H1 (cell line): ENCODE measurements at regions not wholly inside any gene's neighbourhood (a gene's known extent, or its start where the extent isn't known, plus 50 kb on each side); places are given as distances from the start of the nearest gene placed in this dataset.

Experiments
- CTCF ChIA-PET: fragments of 300-600 bp; sonication (Branson Sonifier 250); formaldehyde crosslinking; loops from one replicate; lab custom pipeline; 2021; ENCODE audit not compliant: partially characterized antibody; lab: Charles Lee
- POLR2A ChIA-PET: fragments of 300-600 bp; sonication (Branson Sonifier 250); formaldehyde crosslinking; loops from one replicate; lab custom pipeline; 2021; ENCODE audit warnings: inconsistent platforms; ENCODE audit not compliant: partially characterized antibody; lab: Charles Lee
- DNase-seq, 2 experiments: peaks; one replicate each; pipeline versions ENCODE4 v3.0.0 to v3.0.0-alpha.2; 2010 to 2022; ENCODE audit warnings: low spot score in 2 of 2, low read depth in 1 of 2, mixed read lengths in 1 of 2
- FAIRE-seq: peaks from 2 replicates; lab custom pipeline; 2011; peaks lifted over from hg19 to GRCh38; lab: Jason Lieb, UNC
- H2AFZ ChIP-seq: 2 replicates; pipeline ENCODE4 v1.8.1; 2012; ENCODE audit warnings: low read length, inconsistent platforms
- H2AK5ac ChIP-seq: 2 replicates; pipeline ENCODE4 v1.6.1; 2013; ENCODE audit warnings: low read depth, low read length
- H2BK120ac ChIP-seq: replicated peaks from 2 replicates; pipeline ENCODE3; 2013; ENCODE audit warnings: low read depth, low read length, inconsistent platforms
- H2BK12ac ChIP-seq: 2 replicates; pipeline ENCODE4 v1.6.1; 2013; ENCODE audit warnings: low read depth, low read length
- H2BK15ac ChIP-seq: 2 replicates; pipeline ENCODE4 v1.6.1; 2013; ENCODE audit warnings: low read length
- H2BK20ac ChIP-seq: 2 replicates; pipeline ENCODE4 v1.6.1; 2013; ENCODE audit warnings: low read length
- H2BK5ac ChIP-seq: 2 replicates; pipeline ENCODE4 v1.6.1; 2013; ENCODE audit warnings: low read depth, low read length
- H3K14ac ChIP-seq: 2 replicates; pipeline ENCODE4 v1.6.1; 2013; ENCODE audit warnings: inconsistent platforms; ENCODE audit not compliant: insufficient read length
- H3K18ac ChIP-seq: 2 replicates; pipeline ENCODE4 v1.6.1; 2013; ENCODE audit warnings: low read length; ENCODE audit errors: extremely low read depth
- H3K23ac ChIP-seq: 2 replicates; pipeline ENCODE4 v1.6.1; 2013; ENCODE audit warnings: inconsistent platforms; ENCODE audit not compliant: insufficient read length
- H3K23me2 ChIP-seq: 2 replicates; pipeline ENCODE4 v1.6.1; 2013; ENCODE audit warnings: low read depth, low read length
- H3K27ac ChIP-seq: 2 replicates; pipeline ENCODE4 v1.6.1; 2011; ENCODE audit warnings: low read depth, low read length, inconsistent platforms
- H3K27me3 ChIP-seq, 4 experiments: replicated peaks in 1 of 4; 1 replicate in 1 of 4; 2 replicates in 3 of 4; pipeline versions ENCODE4 v1.6.1 to v1.8.1; 2011 to 2013; ENCODE audit warnings: low read length in 3 of 4, mild to moderate bottlenecking in 3 of 4, inconsistent platforms in 2 of 4, mixed read lengths in 2 of 4, moderate library complexity in 1 of 4; ENCODE audit not compliant: control insufficient read depth in 3 of 4, insufficient read depth in 3 of 4; ENCODE audit errors: extremely low read depth in 1 of 4
- H3K36me3 ChIP-seq, 4 experiments: 2 replicates each; pipeline versions ENCODE4 v1.6.1 to v1.8.1; 2011 to 2013; ENCODE audit warnings: mild to moderate bottlenecking in 4 of 4, low read length in 3 of 4, moderate library complexity in 2 of 4, control low read depth in 1 of 4, inconsistent platforms in 1 of 4; ENCODE audit not compliant: insufficient read depth in 4 of 4, control insufficient read depth in 2 of 4
- H3K4ac ChIP-seq: replicated peaks from 2 replicates; pipeline ENCODE3; 2013; ENCODE audit warnings: low read length, low read depth, mixed read lengths, inconsistent platforms; ENCODE audit not compliant: insufficient read length
- H3K4me1 ChIP-seq, 4 experiments: replicated peaks in 1 of 4; 1 replicate in 1 of 4; 2 replicates in 3 of 4; pipeline versions ENCODE4 v1.6.1 to v1.8.1; 2011 to 2013; ENCODE audit warnings: low read length in 3 of 4, inconsistent platforms in 2 of 4, mixed read lengths in 1 of 4; ENCODE audit not compliant: insufficient read depth in 4 of 4, control insufficient read depth in 3 of 4
- H3K4me2 ChIP-seq, 2 experiments: 2 replicates each; pipeline versions ENCODE4 v1.6.1 to v1.8.1; 2011 to 2013; ENCODE audit warnings: low read depth in 2 of 2, low read length in 2 of 2, control low read depth in 1 of 2, inconsistent platforms in 1 of 2, mild to moderate bottlenecking in 1 of 2; ENCODE audit not compliant: insufficient read depth in 1 of 2
- H3K4me3 ChIP-seq, 4 experiments: fragments of 200-600, 300-600 bp in 1 of 4; sonication (generic), shearing (Covaris generic), sonication (Bioruptor Twin) in 1 of 4; 2 replicates each; pipeline versions ENCODE4 v1.5.1 to v1.8.1; 2011 to 2016; ENCODE audit warnings: low read length in 4 of 4, low read depth in 3 of 4, control low read depth in 2 of 4, inconsistent platforms in 2 of 4, mild to moderate bottlenecking in 2 of 4, mixed read lengths in 1 of 4, moderate library complexity in 1 of 4; ENCODE audit not compliant: insufficient read depth in 2 of 4; ENCODE audit errors: extremely low read depth in 1 of 4
- H3K56ac ChIP-seq: replicated peaks from 2 replicates; pipeline ENCODE3; 2013; ENCODE audit warnings: low read depth, mild to moderate bottlenecking, mixed read lengths, low read length, inconsistent platforms; ENCODE audit not compliant: insufficient read length
- H3K79me1 ChIP-seq: 2 replicates; pipeline ENCODE4 v1.6.1; 2013; ENCODE audit warnings: low read depth, low read length, control low read depth
- H3K79me2 ChIP-seq, 2 experiments: 2 replicates each; pipeline versions ENCODE4 v1.6.1 to v1.8.1; 2012 to 2013; ENCODE audit warnings: low read length in 2 of 2, mild to moderate bottlenecking in 2 of 2, inconsistent platforms in 1 of 2; ENCODE audit not compliant: insufficient read depth in 2 of 2, control insufficient read depth in 1 of 2
- H3K9ac ChIP-seq, 4 experiments: replicated peaks in 1 of 4; 1 replicate in 1 of 4; 2 replicates in 3 of 4; pipeline versions ENCODE4 v1.6.1 to v1.8.1; 2011 to 2013; ENCODE audit warnings: low read depth in 3 of 4, low read length in 3 of 4, control low read depth in 2 of 4, mild to moderate bottlenecking in 2 of 4, moderate library complexity in 2 of 4, inconsistent platforms in 1 of 4; ENCODE audit errors: extremely low read depth in 1 of 4
- H3K9me3 ChIP-seq, 2 experiments: 2 replicates each; pipeline versions ENCODE4 v1.6.1 to v1.8.1; 2012 to 2013; ENCODE audit warnings: mild to moderate bottlenecking in 2 of 2, moderate library complexity in 2 of 2, control low read depth in 1 of 2, inconsistent platforms in 1 of 2, low read depth in 1 of 2, low read length in 1 of 2, mixed read lengths in 1 of 2; ENCODE audit not compliant: insufficient read depth in 2 of 2
- H4K20me1 ChIP-seq, 2 experiments: replicated peaks in 1 of 2; 2 replicates each; pipeline versions ENCODE3 to v1.8.1; 2011 to 2013; ENCODE audit warnings: inconsistent platforms in 2 of 2, low read length in 2 of 2, mild to moderate bottlenecking in 1 of 2; ENCODE audit not compliant: insufficient read depth in 2 of 2, control insufficient read depth in 1 of 2
- H4K5ac ChIP-seq: 2 replicates; pipeline ENCODE4 v1.6.1; 2013; ENCODE audit warnings: low read length, low read depth, mixed read lengths, inconsistent platforms; ENCODE audit not compliant: insufficient read length
- H4K8ac ChIP-seq: 2 replicates; pipeline ENCODE4 v1.8.0; 2013; ENCODE audit warnings: mild to moderate bottlenecking, moderate library complexity, low read length, inconsistent platforms; ENCODE audit not compliant: insufficient read depth; ENCODE audit errors: extremely low read depth
- H4K91ac ChIP-seq: replicated peaks from 2 replicates; pipeline ENCODE3; 2013; ENCODE audit warnings: low read length, mixed read lengths, inconsistent platforms; ENCODE audit not compliant: insufficient read length
- ATF3 ChIP-seq: IDR thresholded peaks from 2 replicates; pipeline ENCODE4 v1.6.1; 2011; ENCODE audit warnings: low read depth, mild to moderate bottlenecking, low read length; ENCODE audit not compliant: insufficient read depth
- CTCF ChIP-seq, 3 experiments: IDR thresholded peaks; 1 replicate in 2 of 3; 2 replicates in 1 of 3; pipeline versions ENCODE4 v1.5.1 to v1.6.1; 2011; ENCODE audit warnings: low read length in 3 of 3, mild to moderate bottlenecking in 3 of 3, inconsistent platforms in 2 of 3, low read depth in 1 of 3, moderate library complexity in 1 of 3; ENCODE audit not compliant: insufficient read depth in 1 of 3; ENCODE audit errors: control extremely low read depth in 1 of 3
- GABPA ChIP-seq: IDR thresholded peaks from 2 replicates; pipeline ENCODE4 v1.6.1; 2011; ENCODE audit warnings: mild to moderate bottlenecking, low read length, moderate library complexity, borderline replicate concordance; ENCODE audit not compliant: insufficient read depth
- HDAC2 ChIP-seq, 2 experiments: fragments of 300-600 bp in 1 of 2; sonication (generic) in 1 of 2; IDR thresholded peaks; 2 replicates each; pipeline ENCODE4 v1.6.1; 2011 to 2012; ENCODE audit warnings: low read depth in 2 of 2, low read length in 2 of 2, mild to moderate bottlenecking in 2 of 2, moderate library complexity in 2 of 2, borderline replicate concordance in 1 of 2, inconsistent platforms in 1 of 2
- POLR2A ChIP-seq, 2 experiments: IDR thresholded peaks; 1 replicate in 1 of 2; 2 replicates in 1 of 2; pipeline ENCODE4 v1.6.1; 2011; ENCODE audit warnings: low read depth in 2 of 2, low read length in 2 of 2, mild to moderate bottlenecking in 2 of 2; ENCODE audit errors: control extremely low read depth in 1 of 2
- SIRT6 ChIP-seq: IDR thresholded peaks from one replicate; pipeline ENCODE4 v1.7.1; 2012; ENCODE audit warnings: low read length, inconsistent platforms
- SP2 ChIP-seq: IDR thresholded peaks from 2 replicates; pipeline ENCODE4 v1.6.1; 2012; ENCODE audit warnings: mild to moderate bottlenecking, low read length, inconsistent platforms
- SP4 ChIP-seq: IDR thresholded peaks from 2 replicates; pipeline ENCODE4 v1.6.1; 2012; ENCODE audit warnings: low read length, inconsistent platforms
- TAF1 ChIP-seq: IDR thresholded peaks from 2 replicates; pipeline ENCODE4 v1.6.1; 2011; ENCODE audit warnings: mild to moderate bottlenecking, low read depth, low read length
- TAF7 ChIP-seq: optimal IDR thresholded peaks from 2 replicates; pipeline ENCODE3; 2011; ENCODE audit warnings: low read depth, mild to moderate bottlenecking, inconsistent platforms, low read length, moderate library complexity, borderline replicate concordance
- TBP ChIP-seq: IDR thresholded peaks from 2 replicates; pipeline ENCODE4 v1.6.1; 2011; ENCODE audit warnings: low read depth, low read length, improper control_type of control experiment
- ZNF274 ChIP-seq: IDR thresholded peaks from 2 replicates; pipeline ENCODE4 v1.7.0; 2012; ENCODE audit warnings: low read length, borderline replicate concordance; ENCODE audit errors: extremely low read depth
- WGBS, 2 experiments: shearing (Covaris generic) in 1 of 2; methylation state at CpG; one replicate each; pipeline versions ENCODE4 v1.1.6 to v1.1.7; 2013 to 2015; ENCODE audit warnings: low lambda C conversion rate in 2 of 2, mixed read lengths in 2 of 2, inconsistent platforms in 1 of 2, low coverage in 1 of 2, missing lambda C conversion rate in 1 of 2; ENCODE audit not compliant: insufficient replicate concordance in 2 of 2, insufficient coverage in 1 of 2, insufficient read length in 1 of 2; ENCODE audit errors: extremely low coverage in 1 of 2, missing lambda C conversion rate in 1 of 2; 5-methylcytosine and 5-hydroxymethylcytosine counted together

DNA sequence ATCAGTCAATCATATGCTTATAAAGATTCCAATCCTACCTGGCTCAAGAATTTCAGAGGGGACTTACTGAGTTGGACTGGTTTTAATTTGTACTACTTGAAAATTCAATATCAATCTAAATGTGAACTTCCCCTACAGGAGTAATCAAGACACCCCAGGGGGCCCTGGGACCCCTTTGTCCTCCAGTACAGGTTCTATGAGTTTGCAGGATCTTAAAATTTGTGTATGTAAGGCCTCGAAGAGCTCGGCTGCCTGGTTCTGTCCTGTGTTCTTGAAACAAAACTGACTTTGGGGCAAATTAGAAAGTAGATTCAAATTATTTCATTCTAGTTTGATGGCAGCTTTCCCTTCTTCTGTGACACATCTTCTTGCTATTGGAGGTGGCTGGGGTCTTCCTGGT, 261.3 kb downstream of the KCNRG start:
- no peak overlapping the region for H2AK5ac ChIP-seq
- peak overlapping the region in 1 of 2 experiments; percentile 37; a peak in 1 of 4 replicates for H3K4me2 ChIP-seq
- H3K23ac ChIP-seq, result no peak overlapping the region
- H3K23me2 ChIP-seq, result no peaks in the 10 kb centered on the region
- no peaks in the 10 kb centered on the region for H3K36me3 ChIP-seq
- no peak overlapping the region for H2BK5ac ChIP-seq
- no peak overlapping the region for H2BK20ac ChIP-seq
- H2AFZ ChIP-seq, result no peak overlapping the region
- peak overlapping the region; percentile 34; the same call in 1 of the 2 replicates for H3K18ac ChIP-seq
- no peak overlapping the region for H3K56ac ChIP-seq
- DNase-seq (no peak), FAIRE-seq (no peak)
- no peak overlapping the region for H3K9ac ChIP-seq
- no peak overlapping the region for H3K27ac ChIP-seq
- no peaks in the 10 kb centered on the region; a peak in 1 of 7 replicates for H3K27me3 ChIP-seq
- 74% methylated on average over 2 of the region's 2 CpGs; no CpG with 5 or more reads in 1 of the 2 experiments for WGBS, 2 experiments
- ChIA-PET POLR2A (interaction anchor here (0.6 to 1.0 kb wide), 3 partner anchors 8 to 1726 kb away, joined by 3 to 4 read pairs (median 4); no protein-coding TSS in a partner anchor), CTCF (no interaction called here)
- no peak overlapping the region for H3K4ac ChIP-seq
- no peak overlapping the region for H4K8ac ChIP-seq
- H2BK120ac ChIP-seq, result no peak overlapping the region
- no peaks in the 10 kb centered on the region for H3K9me3 ChIP-seq
- no peak overlapping the region for H2BK15ac ChIP-seq
- no peaks in the 10 kb centered on the region; the same call in none of the 2 replicates for H3K79me1 ChIP-seq
- H4K5ac ChIP-seq, result no peak overlapping the region
- H4K91ac ChIP-seq, result no peak overlapping the region
- no peak overlapping the region for H2BK12ac ChIP-seq
- no peaks in the 10 kb centered on the region for H3K79me2 ChIP-seq
- peaks cover 0 to 17% (median 8%) of the 10 kb centered on the region in 4 experiments; a peak in 4 of 7 replicates for H3K4me1 ChIP-seq
- no peak overlapping the region for H3K4me3 ChIP-seq
- H3K14ac ChIP-seq, result no peak overlapping the region
- H4K20me1 ChIP-seq, result no peaks in the 10 kb centered on the region
- TF ChIP-seq TAF7 (no peak), ZNF274 (no peak), SIRT6 (no peak), TBP (no peak), SP4 (no peak), TAF1 (no peak), ATF3 (no peak), CTCF (IDR thresholded peaks at IDR 0.05; ENCODE audit: control extremely low read depth in 1 of 3, insufficient read depth in 1 of 3, low read depth in 1 of 3, low read length in 3 of 3) (no peak), HDAC2 (IDR thresholded peaks at IDR 0.05; ENCODE audit: borderline replicate concordance in 1 of 2, low read depth in 2 of 2, low read length in 2 of 2) (no peak), POLR2A (IDR thresholded peaks at IDR 0.05; ENCODE audit: control extremely low read depth in 1 of 2, low read depth in 2 of 2, low read length in 2 of 2) (no peak), GABPA (no peak), SP2 (no peak)
